HCT116 (cell line): ENCODE measurements at regions not wholly inside any gene's neighbourhood (a gene's known extent, or its start where the extent isn't known, plus 50 kb on each side); places are given as distances from the start of the nearest gene placed in this dataset.

Experiments used
- ATAC-seq: fragments of 200-7000 bp; cut with Tn5 transposase; 2 replicates; pipeline ENCODE4 v1.9.1; 2020; ENCODE audit warnings: mild to moderate bottlenecking, moderate library complexity
- BruUV-seq: library from RNA; stranded (reverse); fragments of 400-500 nt; replicated peaks from 2 replicates; lab custom pipeline; 2021; lab: Mats Ljungman, UMichigan
- CTCF ChIA-PET: fragments of 300-600 bp; sonication (Branson Sonifier 250); formaldehyde crosslinking; loops from one replicate; lab custom pipeline; 2021; ENCODE audit warnings: antibody characterized with exemption; lab: Charles Lee
- POLR2A ChIA-PET: fragments of 300-600, 350-600 bp; sonication (Branson Sonifier 250); formaldehyde crosslinking; loops from one replicate; lab custom pipeline; 2021; ENCODE audit warnings: antibody characterized with exemption; lab: Charles Lee
- RAD21 ChIA-PET, 2 experiments: fragments of 300-600 bp; sonication (Branson Sonifier 250); formaldehyde crosslinking; loops; one replicate each; lab custom pipeline; 2023; ENCODE audit warnings: low total read pairs in 2 of 2; ENCODE audit not compliant: uncharacterized antibody in 2 of 2, unreplicated experiment in 2 of 2, low non-redundant PET in 1 of 2; lab: Charles Lee
- DNase-seq: peaks from one replicate; pipeline ENCODE4 v3.0.0-alpha.2; 2010; ENCODE audit warnings: low read depth, low spot score
- H2AFZ ChIP-seq: fragments of 200-600 bp; shearing (Covaris generic), sonication (generic); 2 replicates; pipeline ENCODE4 v1.6.1; 2017; ENCODE audit warnings: low read depth, mixed run types, mixed read lengths, antibody characterized with exemption, low read length; ENCODE audit not compliant: poor library complexity, severe bottlenecking
- H3K27ac ChIP-seq: 2 replicates; pipeline ENCODE4 v1.5.1; 2012; ENCODE audit warnings: low read depth, low read length
- H3K27me3 ChIP-seq: fragments of 200-600 bp; sonication (generic); 2 replicates; pipeline ENCODE4 v1.6.1; 2016; ENCODE audit warnings: mixed run types, low read length, mixed read lengths; ENCODE audit not compliant: insufficient read depth
- H3K36me3 ChIP-seq, 2 experiments: fragments of 200-500 bp in 1 of 2; fragments of 200-600 bp in 1 of 2; sonication (Bioruptor generic) in 1 of 2; sonication (generic) in 1 of 2; 2 replicates each; pipeline versions ENCODE4 v1.5.1 to v1.6.1; 2014 to 2016; ENCODE audit warnings: low read length in 2 of 2, inconsistent platforms in 1 of 2, mixed read lengths in 1 of 2, mixed run types in 1 of 2; ENCODE audit not compliant: insufficient read depth in 2 of 2, control insufficient read depth in 1 of 2
- H3K4me1 ChIP-seq, 2 experiments: fragments of 200-600 bp in 1 of 2; sonication (generic) in 1 of 2; 2 replicates each; pipeline versions ENCODE4 v1.5.1 to v1.6.1; 2012 to 2017; ENCODE audit warnings: low read length in 2 of 2, inconsistent platforms in 1 of 2, mild to moderate bottlenecking in 1 of 2, mixed read lengths in 1 of 2, mixed run types in 1 of 2, moderate library complexity in 1 of 2; ENCODE audit not compliant: insufficient read depth in 2 of 2, control insufficient read depth in 1 of 2
- H3K4me2 ChIP-seq: fragments of 200-600 bp; sonication (generic); 2 replicates; pipeline ENCODE4 v1.6.1; 2017; ENCODE audit warnings: mixed run types, low read length, mixed read lengths
- H3K4me3 ChIP-seq, 2 experiments: fragments of 200-600 bp in 1 of 2; sonication (generic) in 1 of 2; replicated peaks in 1 of 2; 2 replicates each; pipeline ENCODE4 v1.5.1; 2011 to 2016; ENCODE audit warnings: low read length in 2 of 2, control low read depth in 1 of 2, low read depth in 1 of 2, mild to moderate bottlenecking in 1 of 2, mixed read lengths in 1 of 2, mixed run types in 1 of 2
- H3K79me2 ChIP-seq: fragments of 200-600 bp; sonication (generic); 2 replicates; pipeline ENCODE4 v1.6.1; 2017; ENCODE audit warnings: mild to moderate bottlenecking, mixed run types, low read length, moderate library complexity, mixed read lengths; ENCODE audit not compliant: insufficient read depth
- H3K9ac ChIP-seq: fragments of 200-600 bp; sonication (generic); 2 replicates; pipeline ENCODE4 v1.6.1; 2016; ENCODE audit warnings: low read length, mixed read lengths
- H3K9me2 ChIP-seq: fragments of 200-600 bp; sonication (generic), shearing (Covaris generic); 2 replicates; pipeline ENCODE4 v1.6.1; 2017; ENCODE audit warnings: mixed run types, mild to moderate bottlenecking, moderate library complexity; ENCODE audit not compliant: insufficient read depth
- H3K9me3 ChIP-seq, 2 experiments: fragments of 200-500 bp in 1 of 2; fragments of 200-600 bp in 1 of 2; sonication (Bioruptor generic) in 1 of 2; sonication (generic) in 1 of 2; 2 replicates each; pipeline ENCODE4 v1.6.1; 2014 to 2017; ENCODE audit warnings: low read length in 2 of 2, mixed read lengths in 2 of 2, inconsistent platforms in 1 of 2, low read depth in 1 of 2, mild to moderate bottlenecking in 1 of 2, mixed run types in 1 of 2, moderate library complexity in 1 of 2; ENCODE audit not compliant: control insufficient read depth in 1 of 2, insufficient read depth in 1 of 2
- H4K20me1 ChIP-seq: fragments of 200-600 bp; sonication (generic), shearing (Covaris generic); 2 replicates; pipeline ENCODE4 v1.6.1; 2017; ENCODE audit warnings: mixed run types, mild to moderate bottlenecking, moderate library complexity; ENCODE audit not compliant: insufficient read depth
- ATF3 ChIP-seq: IDR thresholded peaks from 2 replicates; pipeline ENCODE4 v1.6.1; 2012
- CEBPB ChIP-seq: IDR thresholded peaks from 2 replicates; pipeline ENCODE4 v1.6.1; 2012; ENCODE audit warnings: low read depth
- EGR1 ChIP-seq: IDR thresholded peaks from 2 replicates; pipeline ENCODE4 v1.6.1; 2012; ENCODE audit warnings: low read depth
- EZH2 ChIP-seq: fragments of 200-600 bp; sonication (generic); IDR thresholded peaks from 2 replicates; pipeline ENCODE4 v1.6.1; 2017; ENCODE audit warnings: antibody characterized with exemption, mixed run types
- FOSL1 ChIP-seq: IDR thresholded peaks from 2 replicates; pipeline ENCODE4 v1.6.1; 2012; ENCODE audit warnings: low read depth
- JUND ChIP-seq: IDR thresholded peaks from 2 replicates; pipeline ENCODE4 v1.6.1; 2012
- MAX ChIP-seq: IDR thresholded peaks from 2 replicates; pipeline ENCODE4 v1.6.1; 2012
- POLR2A ChIP-seq: IDR thresholded peaks from 2 replicates; pipeline ENCODE4 v1.7.0; 2011; ENCODE audit warnings: borderline replicate concordance; ENCODE audit not compliant: insufficient read depth, insufficient read length; ENCODE audit errors: extremely low read depth
- POLR2AphosphoS5 ChIP-seq: IDR thresholded peaks from 2 replicates; pipeline ENCODE4 v1.6.1; 2011; ENCODE audit warnings: mild to moderate bottlenecking, low read depth, low read length, moderate library complexity
- RAD21 ChIP-seq: IDR thresholded peaks from 2 replicates; pipeline ENCODE4 v1.6.1; 2012; ENCODE audit warnings: low read depth, mild to moderate bottlenecking
- REST ChIP-seq: IDR thresholded peaks from 2 replicates; pipeline ENCODE4 v1.6.1; 2012; ENCODE audit warnings: low read depth
- SIN3A ChIP-seq: IDR thresholded peaks from 2 replicates; pipeline ENCODE4 v1.6.1; 2012; ENCODE audit warnings: low read depth
- SP1 ChIP-seq: IDR thresholded peaks from 2 replicates; pipeline ENCODE4 v1.6.1; 2012; ENCODE audit warnings: low read depth
- YY1 ChIP-seq: IDR thresholded peaks from 2 replicates; pipeline ENCODE4 v1.6.1; 2011; ENCODE audit warnings: low read length, low read depth, moderate library complexity, mild to moderate bottlenecking; ENCODE audit not compliant: insufficient replicate concordance; ENCODE audit errors: extremely low read depth
- ZFX ChIP-seq: fragments of 450-650 bp; IDR thresholded peaks from 2 replicates; pipeline ENCODE4 v1.6.1; 2017
- ZNF274 ChIP-seq: fragments of 200-500 bp; sonication (Bioruptor generic); IDR thresholded peaks from 2 replicates; pipeline ENCODE4 v1.6.1; 2014; ENCODE audit warnings: mild to moderate bottlenecking, low read depth, low read length, inconsistent platforms
- intact Hi-C: fragments of 100-400 bp; cut with micrococcal nuclease; formaldehyde crosslinking; loops from 2 replicates; pipeline ENCODE4 v1.10.0; 2022
- TF ChIP-seq, protein P1 (sequence below): IDR thresholded peaks from 2 replicates; pipeline ENCODE4 v1.6.1; 2011; ENCODE audit warnings: mild to moderate bottlenecking, low read length, moderate library complexity; ENCODE audit not compliant: insufficient replicate concordance; ENCODE audit errors: extremely low read depth

GRCh38 chr5:144800169-144800568, 629.5 kb downstream of the KCTD16 start:
- H3K27ac ChIP-seq = no peak overlapping the region
- TF ChIP-seq FOSL1 = no peak
- no peak for TF ChIP-seq ATF3
- no peak for TF ChIP-seq POLR2AphosphoS5
- no peak for TF ChIP-seq SIN3A
- no peak for TF ChIP-seq REST
- no peak for TF ChIP-seq MAX
- TF ChIP-seq CEBPB = no peak
- TF ChIP-seq, protein P1, sequence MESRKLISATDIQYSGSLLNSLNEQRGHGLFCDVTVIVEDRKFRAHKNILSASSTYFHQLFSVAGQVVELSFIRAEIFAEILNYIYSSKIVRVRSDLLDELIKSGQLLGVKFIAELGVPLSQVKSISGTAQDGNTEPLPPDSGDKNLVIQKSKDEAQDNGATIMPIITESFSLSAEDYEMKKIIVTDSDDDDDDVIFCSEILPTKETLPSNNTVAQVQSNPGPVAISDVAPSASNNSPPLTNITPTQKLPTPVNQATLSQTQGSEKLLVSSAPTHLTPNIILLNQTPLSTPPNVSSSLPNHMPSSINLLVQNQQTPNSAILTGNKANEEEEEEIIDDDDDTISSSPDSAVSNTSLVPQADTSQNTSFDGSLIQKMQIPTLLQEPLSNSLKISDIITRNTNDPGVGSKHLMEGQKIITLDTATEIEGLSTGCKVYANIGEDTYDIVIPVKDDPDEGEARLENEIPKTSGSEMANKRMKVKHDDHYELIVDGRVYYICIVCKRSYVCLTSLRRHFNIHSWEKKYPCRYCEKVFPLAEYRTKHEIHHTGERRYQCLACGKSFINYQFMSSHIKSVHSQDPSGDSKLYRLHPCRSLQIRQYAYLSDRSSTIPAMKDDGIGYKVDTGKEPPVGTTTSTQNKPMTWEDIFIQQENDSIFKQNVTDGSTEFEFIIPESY = no peak
- TF ChIP-seq ZFX = no peak
- no peak for TF ChIP-seq YY1
- no peak for TF ChIP-seq SP1
- no peak for TF ChIP-seq EGR1
- no peak for TF ChIP-seq RAD21
- TF ChIP-seq JUND = no peak
- no peak for TF ChIP-seq POLR2A
- no peak for TF ChIP-seq ZNF274
- TF ChIP-seq EZH2 = no peak
- ATAC-seq (no peak), DNase-seq (no peak)
- no peak overlapping the region for H3K4me2 ChIP-seq
- POLR2A ChIA-PET = no interaction called here
- no peak overlapping the region for H3K9ac ChIP-seq
- H3K79me2 ChIP-seq = no peaks in the 10 kb centered on the region
- H2AFZ ChIP-seq = no peak overlapping the region
- CTCF ChIA-PET = no interaction called here
- no peaks in the 10 kb centered on the region for H3K27me3 ChIP-seq
- H3K9me3 ChIP-seq = no peaks in the 10 kb centered on the region
- H4K20me1 ChIP-seq = no peaks in the 10 kb centered on the region
- no peaks in the 10 kb centered on the region for H3K4me1 ChIP-seq
- no peaks in the 10 kb centered on the region for H3K9me2 ChIP-seq
- RAD21 ChIA-PET = no interaction called here
- H3K36me3 ChIP-seq = no peaks in the 10 kb centered on the region
- intact Hi-C loops = no loop called here
- no TSS peak for BruUV-seq
- no peak overlapping the region for H3K4me3 ChIP-seq
